A673 (cell line): ENCODE measurements at regions not wholly inside any gene's neighbourhood (a gene's known extent, or its start where the extent isn't known, plus 50 kb on each side); places are given as distances from the start of the nearest gene placed in this dataset.

Source experiments
- BruUV-seq: library from RNA; stranded (reverse); fragments of 400-500 nt; replicated peaks from 2 replicates; lab custom pipeline; 2021; lab: Mats Ljungman, UMichigan
- CTCF ChIA-PET: fragments of 300-600 bp; sonication (Branson Sonifier 250); formaldehyde crosslinking; loops from one replicate; lab custom pipeline; 2022; ENCODE audit warnings: antibody characterized with exemption; lab: Charles Lee
- POLR2A ChIA-PET: fragments of 300-600 bp; sonication (Branson Sonifier 250); formaldehyde crosslinking; loops from one replicate; lab custom pipeline; 2022; ENCODE audit warnings: antibody characterized with exemption; ENCODE audit not compliant: low non-redundant PET; lab: Charles Lee
- DNase-seq: peaks from one replicate; pipeline ENCODE4 v3.0.0-alpha.2; 2015; ENCODE audit warnings: low spot score
- H3K27ac ChIP-seq: fragments of 200-600 bp; sonication (generic); 2 replicates; pipeline ENCODE4 v1.5.1; 2016; ENCODE audit warnings: mixed run types, low read depth, mild to moderate bottlenecking, mixed read lengths, antibody characterized with exemption, low read length; ENCODE audit not compliant: poor library complexity, severe bottlenecking
- H3K27me3 ChIP-seq: fragments of 200-600 bp; sonication (generic); replicated peaks from 2 replicates; pipeline ENCODE4 v1.6.1; 2017; ENCODE audit warnings: mixed run types, low read depth, mild to moderate bottlenecking, mixed read lengths, antibody characterized with exemption, low read length; ENCODE audit not compliant: insufficient read depth, poor library complexity
- H3K36me3 ChIP-seq: fragments of 200-600 bp; sonication (generic); 2 replicates; pipeline ENCODE4 v1.6.1; 2016; ENCODE audit warnings: mixed run types, mild to moderate bottlenecking, mixed read lengths, antibody characterized with exemption, low read length; ENCODE audit not compliant: insufficient read depth, poor library complexity, severe bottlenecking
- H3K4me1 ChIP-seq: fragments of 200-600 bp; sonication (generic); 2 replicates; pipeline ENCODE4 v1.6.1; 2017; ENCODE audit warnings: mixed run types, mild to moderate bottlenecking, mixed read lengths, antibody characterized with exemption, low read length; ENCODE audit not compliant: insufficient read depth, poor library complexity, severe bottlenecking
- H3K4me3 ChIP-seq: fragments of 200-600 bp; sonication (generic); 2 replicates; pipeline ENCODE4 v1.5.1; 2016; ENCODE audit warnings: low read depth, mixed run types, mild to moderate bottlenecking, mixed read lengths, low read length; ENCODE audit not compliant: poor library complexity, severe bottlenecking
- H3K9me3 ChIP-seq: fragments of 200-600 bp; sonication (generic); 2 replicates; pipeline ENCODE4 v1.6.1; 2016; ENCODE audit warnings: mixed run types, low read depth, mild to moderate bottlenecking, mixed read lengths, antibody characterized with exemption, low read length; ENCODE audit not compliant: poor library complexity, severe bottlenecking
- CTCF ChIP-seq: fragments of 300-800, 200-600 bp; sonication (generic); conservative IDR thresholded peaks from 2 replicates; pipeline ENCODE4 v1.5.1; 2017; ENCODE audit warnings: low read depth, mild to moderate bottlenecking, antibody characterized with exemption, low read length, moderate library complexity, mixed read lengths
- EZH2 ChIP-seq: fragments of 200-600 bp; sonication (generic); IDR thresholded peaks from 2 replicates; pipeline ENCODE4 v1.6.1; 2017; ENCODE audit warnings: borderline replicate concordance, low read depth, mild to moderate bottlenecking, mixed read lengths, antibody characterized with exemption, low read length; ENCODE audit not compliant: poor library complexity, severe bottlenecking
- intact Hi-C: fragments of 100-400 bp; cut with micrococcal nuclease; formaldehyde crosslinking; loops from one replicate; pipeline ENCODE4 v1.10.0; 2022; ENCODE audit not compliant: unreplicated experiment

- TF ChIP-seq CTCF (no peak), EZH2 (no peak)
- Histone ChIP-seq H3K9me3 (no peaks in the 10 kb centered on the region), H3K27ac (no peak overlapping the region), H3K4me3 (no peak overlapping the region), H3K36me3 (no peaks in the 10 kb centered on the region), H3K4me1 (no peaks in the 10 kb centered on the region), H3K27me3 (no peaks in the 10 kb centered on the region)
- DNase-seq: no peak
- intact Hi-C loops: no loop called here
- ChIA-PET POLR2A (no interaction called here), CTCF (no interaction called here)
- no TSS peak for BruUV-seq
Observed at GRCh38 chr14:61939776-61940175, 177.6 kb downstream of the SNAPC1 start.

- DNase-seq: no peak
- intact Hi-C loops: no loop called here
- Histone ChIP-seq H3K4me3 (no peak overlapping the region), H3K27ac (no peak overlapping the region), H3K36me3 (no peaks in the 10 kb centered on the region), H3K9me3 (no peaks in the 10 kb centered on the region), H3K27me3 (no peaks in the 10 kb centered on the region), H3K4me1 (no peaks in the 10 kb centered on the region)
- ChIA-PET CTCF (no interaction called here), POLR2A (no interaction called here)
- TF ChIP-seq EZH2: no peak
- TF ChIP-seq CTCF: no peak
- no TSS peak for BruUV-seq
Observed at GRCh38 chr14:61940666-61941420, 178.6 kb downstream of the SNAPC1 start.

- ChIA-PET POLR2A (no interaction called here), CTCF (no interaction called here)
- no peak for DNase-seq
- TF ChIP-seq EZH2 (no peak), CTCF (no peak)
- BruUV-seq: no TSS peak
- no peaks in the 10 kb centered on the region for H3K36me3 ChIP-seq
- no peak overlapping the region for H3K4me3 ChIP-seq
- intact Hi-C loops: no loop called here
- H3K4me1 ChIP-seq: no peaks in the 10 kb centered on the region
- H3K9me3 ChIP-seq: no peaks in the 10 kb centered on the region
- no peak overlapping the region for H3K27ac ChIP-seq
- H3K27me3 ChIP-seq: no peaks in the 10 kb centered on the region
Observed at GRCh38 chr14:61941421-61942150, 179.4 kb downstream of the SNAPC1 start.
